ENCODE measurements at regions not wholly inside any gene's neighbourhood (a gene's known extent, or its start where the extent isn't known, plus 50 kb on each side); places are given as distances from the start of the nearest gene placed in this dataset.

GRCh38 chr18:5632041-5632440 is 88.2 kb upstream of the EPB41L3 start:
- DNase-seq: no peak

- DNase-seq: no peak
Observed at GRCh38 chr18:5630900-5631413, 87.2 kb upstream of the EPB41L3 start.

- peak; percentile 53 for DNase-seq
Observed at GRCh38 chr18:5630057-5630899, 86.5 kb upstream of the EPB41L3 start.

- peak; percentile 10 for DNase-seq
Observed at GRCh38 chr18:5628512-5629255, 84.9 kb upstream of the EPB41L3 start.

GRCh38 chr18:5627776-5628511 is 84.1 kb upstream of the EPB41L3 start:
- no peak for DNase-seq

GRCh38 chr18:5626130-5626880 is 82.5 kb upstream of the EPB41L3 start:
- DNase-seq: no peak

- DNase-seq: no peak
Observed at GRCh38 chr18:5625076-5625475, 81.3 kb upstream of the EPB41L3 start.

GRCh38 chr18:5622905-5623304 is 79.1 kb upstream of the EPB41L3 start:
- DNase-seq: no peak

GRCh38 chr18:5620289-5620688 is 76.5 kb upstream of the EPB41L3 start:
- DNase-seq: peak; percentile 66

- no peak for DNase-seq
Observed at GRCh38 chr18:5619376-5619775, 75.6 kb upstream of the EPB41L3 start.

GRCh38 chr18:5618047-5618688 is 74.4 kb upstream of the EPB41L3 start:
- DNase-seq: no peak

- DNase-seq: no peak
Observed at GRCh38 chr18:5611221-5611620, 67.4 kb upstream of the EPB41L3 start.

GRCh38 chr18:5608846-5609245 is 65.0 kb upstream of the EPB41L3 start:
- no peak for DNase-seq

- no peak for DNase-seq
Observed at GRCh38 chr18:5606951-5607350, 63.2 kb upstream of the EPB41L3 start.

- no peak for DNase-seq
Observed at GRCh38 chr18:5604778-5605177, 61.0 kb upstream of the EPB41L3 start.

GRCh38 chr18:5603153-5603552 is 59.4 kb upstream of the EPB41L3 start:
- DNase-seq: no peak

GRCh38 chr18:5601188-5601624 is 57.4 kb upstream of the EPB41L3 start:
- no peak for DNase-seq

- peak; percentile 44 for DNase-seq
Observed at GRCh38 chr18:5600378-5601071, 56.7 kb upstream of the EPB41L3 start.

- DNase-seq: no peak
Observed at GRCh38 chr18:5596585-5596984, 52.8 kb upstream of the EPB41L3 start.
